Fibroblast of pulmonary artery (primary cell): ENCODE measurements at regions not wholly inside any gene's neighbourhood (a gene's known extent, or its start where the extent isn't known, plus 50 kb on each side); places are given as distances from the start of the nearest gene placed in this dataset.

ENCODE experiments used
- DNase-seq: peaks from one replicate; pipeline ENCODE4 v3.0.0-alpha.2; 2010; ENCODE audit warnings: low read depth
- H3K4me3 ChIP-seq: replicated peaks from 2 replicates; pipeline ENCODE4 v1.5.1; 2011; ENCODE audit warnings: low read depth, mild to moderate bottlenecking, control low read depth, low read length, moderate library complexity
- TF ChIP-seq, protein P1 (sequence below): IDR thresholded peaks from 2 replicates; pipeline ENCODE4 v1.5.1; 2011; ENCODE audit warnings: mild to moderate bottlenecking, control low read depth, low read length, inconsistent platforms; ENCODE audit errors: missing control alignments

DNA sequence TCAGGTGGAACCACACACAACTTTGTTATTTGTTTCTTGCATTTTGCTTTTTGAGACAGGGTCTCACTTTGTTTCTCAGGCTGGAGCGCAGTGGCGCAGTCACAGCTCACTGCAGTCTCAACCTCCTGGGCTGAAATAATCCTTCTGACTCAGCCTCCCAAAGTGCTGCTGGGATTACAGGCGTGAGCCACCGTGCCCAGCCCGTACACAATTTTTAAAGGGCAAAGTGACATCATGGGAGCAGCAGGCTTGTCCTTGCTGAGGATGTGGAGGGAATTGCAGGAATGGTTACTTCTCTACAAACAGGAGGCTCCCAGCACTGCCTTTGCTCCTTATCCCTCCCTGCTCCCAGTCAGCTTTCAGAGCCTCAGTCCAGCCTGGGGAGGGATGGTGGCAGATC is 355.9 kb upstream of the KLHL29 start:
- H3K4me3 ChIP-seq = no peak overlapping the region
- no peak for DNase-seq
- TF ChIP-seq, protein P1, sequence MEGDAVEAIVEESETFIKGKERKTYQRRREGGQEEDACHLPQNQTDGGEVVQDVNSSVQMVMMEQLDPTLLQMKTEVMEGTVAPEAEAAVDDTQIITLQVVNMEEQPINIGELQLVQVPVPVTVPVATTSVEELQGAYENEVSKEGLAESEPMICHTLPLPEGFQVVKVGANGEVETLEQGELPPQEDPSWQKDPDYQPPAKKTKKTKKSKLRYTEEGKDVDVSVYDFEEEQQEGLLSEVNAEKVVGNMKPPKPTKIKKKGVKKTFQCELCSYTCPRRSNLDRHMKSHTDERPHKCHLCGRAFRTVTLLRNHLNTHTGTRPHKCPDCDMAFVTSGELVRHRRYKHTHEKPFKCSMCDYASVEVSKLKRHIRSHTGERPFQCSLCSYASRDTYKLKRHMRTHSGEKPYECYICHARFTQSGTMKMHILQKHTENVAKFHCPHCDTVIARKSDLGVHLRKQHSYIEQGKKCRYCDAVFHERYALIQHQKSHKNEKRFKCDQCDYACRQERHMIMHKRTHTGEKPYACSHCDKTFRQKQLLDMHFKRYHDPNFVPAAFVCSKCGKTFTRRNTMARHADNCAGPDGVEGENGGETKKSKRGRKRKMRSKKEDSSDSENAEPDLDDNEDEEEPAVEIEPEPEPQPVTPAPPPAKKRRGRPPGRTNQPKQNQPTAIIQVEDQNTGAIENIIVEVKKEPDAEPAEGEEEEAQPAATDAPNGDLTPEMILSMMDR = no peak

DNA sequence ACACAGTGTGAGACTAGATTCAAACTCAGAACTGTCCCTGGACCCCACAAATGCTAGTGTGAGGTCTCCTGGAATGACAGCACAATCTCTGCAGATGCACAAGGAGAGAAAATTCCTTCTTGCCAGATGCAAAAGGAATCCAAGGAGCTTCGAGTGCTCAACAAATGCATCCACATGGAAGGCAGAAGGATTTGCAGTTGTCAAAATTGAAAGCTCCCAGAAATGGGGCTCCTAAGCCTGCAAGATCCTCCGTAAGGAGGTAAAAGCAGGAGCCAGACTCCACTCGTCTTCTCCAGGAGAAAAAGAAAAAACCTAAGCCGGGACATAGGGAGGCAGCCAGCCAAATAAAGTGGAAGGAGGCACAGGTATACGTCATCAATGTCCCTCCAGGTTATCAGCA is 355.0 kb upstream of the KLHL29 start:
- no peak overlapping the region for H3K4me3 ChIP-seq
- no peak for DNase-seq
- TF ChIP-seq, protein P1 = no peak

DNA sequence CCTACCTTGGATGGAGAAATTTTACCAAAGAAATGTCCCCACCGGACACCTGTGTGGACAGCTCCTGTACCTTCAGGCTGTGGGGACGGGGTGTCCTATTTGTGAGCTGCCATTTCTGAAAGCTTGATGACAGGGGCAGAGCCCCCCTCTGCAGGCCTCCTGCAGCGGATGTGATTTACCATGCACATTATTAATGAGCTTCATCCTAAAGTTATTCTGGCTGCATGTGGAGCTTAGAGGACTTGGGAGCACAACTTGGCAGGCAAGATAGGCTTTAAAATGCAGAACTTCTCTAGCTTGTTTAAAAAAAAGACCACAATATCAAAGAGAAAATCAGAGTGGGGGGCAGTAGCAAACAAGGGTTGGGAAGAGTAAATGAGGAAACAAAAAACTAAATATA is 350.0 kb upstream of the KLHL29 start:
- TF ChIP-seq, protein P1 = no peak
- H3K4me3 ChIP-seq = no peak overlapping the region
- no peak for DNase-seq

DNA sequence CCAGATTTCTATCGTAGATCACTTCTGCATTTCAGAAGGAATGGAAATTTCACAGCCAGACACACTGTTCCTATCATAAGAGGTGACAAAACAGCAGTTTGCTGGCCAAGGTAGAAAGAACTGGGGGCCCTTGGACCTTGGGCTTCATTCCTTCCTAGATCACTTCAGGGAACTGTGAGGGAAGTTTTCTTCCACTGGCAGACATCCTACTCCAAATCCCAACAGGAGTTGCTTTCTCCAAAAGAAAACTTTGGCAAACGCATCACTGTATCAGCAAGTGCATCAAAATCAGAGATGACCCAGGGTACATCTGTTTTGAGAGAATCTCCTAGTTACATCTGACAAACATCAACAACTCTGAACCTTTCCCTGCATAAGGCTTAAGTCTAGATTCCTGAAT is 348.4 kb upstream of the KLHL29 start:
- no peak for DNase-seq
- TF ChIP-seq, protein P1 = no peak
- H3K4me3 ChIP-seq = no peak overlapping the region

DNA sequence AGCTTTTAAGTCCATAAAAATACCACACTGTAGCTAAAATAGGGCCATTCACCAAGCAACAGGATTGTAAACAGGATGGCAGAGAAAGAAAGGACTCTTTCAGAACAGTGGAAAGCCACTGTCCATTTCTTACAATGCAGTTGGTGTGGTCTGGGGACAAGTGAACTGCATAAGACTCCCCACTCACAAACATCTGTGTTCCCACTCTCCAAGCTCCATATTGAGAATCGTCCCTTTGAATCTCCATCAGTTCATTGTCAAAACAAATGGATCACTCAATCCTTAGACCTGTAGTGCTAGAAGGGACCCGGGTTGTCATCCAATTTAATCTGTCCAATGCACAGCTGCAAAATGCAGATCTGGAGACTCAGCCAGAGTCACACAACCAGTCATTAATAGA is 347.4 kb upstream of the KLHL29 start:
- no peak for DNase-seq
- no peak overlapping the region for H3K4me3 ChIP-seq
- TF ChIP-seq, protein P1 = no peak

DNA sequence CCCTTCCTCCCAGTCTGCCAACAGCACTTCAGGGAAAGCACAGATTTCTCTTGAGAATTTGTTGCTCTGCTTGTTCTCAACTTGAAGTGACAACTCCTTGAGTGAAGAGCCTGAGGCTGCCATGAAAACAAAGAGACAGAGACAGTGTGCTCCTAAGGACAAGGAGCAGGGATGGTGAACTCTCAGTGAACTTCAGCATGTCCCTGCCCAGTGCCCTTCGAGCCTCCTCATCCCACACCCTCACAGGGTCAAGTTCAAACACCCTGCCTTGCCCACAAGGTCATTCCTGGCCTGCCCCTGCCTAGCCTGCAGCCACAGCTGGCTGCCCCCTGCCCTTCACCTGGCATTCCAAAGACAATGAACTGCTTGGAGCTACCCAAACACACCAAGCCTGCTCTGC is 343.5 kb upstream of the KLHL29 start:
- H3K4me3 ChIP-seq = no peak overlapping the region
- DNase-seq = no peak
- TF ChIP-seq, protein P1 = no peak

DNA sequence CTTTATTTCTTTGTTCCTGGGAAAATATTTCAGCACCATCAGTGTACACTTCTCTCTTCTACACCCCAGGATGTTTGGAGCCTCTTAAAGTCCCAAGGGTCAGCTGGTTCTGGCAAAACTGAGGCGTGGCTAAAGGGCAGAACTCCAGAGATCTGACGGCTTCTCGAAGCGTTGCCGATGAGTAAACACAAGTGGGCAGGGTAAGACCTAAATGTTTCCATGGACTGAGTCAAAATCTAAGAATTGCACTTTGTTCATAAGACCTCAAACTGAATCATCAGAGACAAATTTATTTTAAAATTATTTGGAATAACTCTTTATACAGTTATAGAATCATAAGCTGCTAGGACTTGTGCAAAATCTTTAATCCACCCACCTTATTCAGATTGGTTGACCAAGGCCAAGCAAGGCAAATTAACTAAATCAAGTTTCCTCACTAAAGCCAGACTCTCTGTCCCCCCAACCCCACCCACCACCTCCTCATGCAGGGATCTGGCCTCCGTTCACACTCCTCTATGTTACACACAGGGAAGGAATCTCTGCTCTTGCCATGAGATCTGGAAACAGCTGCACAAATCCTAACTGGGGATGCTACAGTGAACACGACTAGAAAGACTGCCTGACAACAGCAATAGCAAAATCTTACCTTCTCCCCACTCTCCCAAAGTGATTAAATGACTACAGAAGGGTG is 342.6 kb upstream of the KLHL29 start:
- TF ChIP-seq, protein P1 = no peak
- no peak overlapping the region for H3K4me3 ChIP-seq
- DNase-seq = no peak
